ENCODE measurements at regions not wholly inside any gene's neighbourhood (a gene's known extent, or its start where the extent isn't known, plus 50 kb on each side); places are given as distances from the start of the nearest gene placed in this dataset.

GRCh38 chr13:111608556-111608955 is 288.1 kb downstream of the TEX29 start:
- CTCF ChIA-PET, result no interaction called here
- no peak overlapping the region for H3K4me3 Mint-ChIP-seq
- H3K9me3 Mint-ChIP-seq, result no peaks in the 10 kb centered on the region
- POLR2A ChIA-PET, result no interaction called here
- ATAC-seq, result no peak
- no peaks in the 10 kb centered on the region for H3K36me3 Mint-ChIP-seq (ENCODE audit: low read depth)
- no peak for DNase-seq
- H3K27me3 Mint-ChIP-seq, result no peaks in the 10 kb centered on the region
- intact Hi-C loops (cut with micrococcal nuclease), result no loop called here
- no peak overlapping the region for H3K27ac Mint-ChIP-seq
- no peak for TF ChIP-seq CTCF (IDR thresholded peaks at IDR 0.05)
- peaks cover 2% of the 10 kb centered on the region for H3K4me1 Mint-ChIP-seq (ENCODE audit: low read depth)

- ChIA-PET POLR2A (no interaction called here), CTCF (no interaction called here)
- Mint-ChIP-seq H3K4me1 (ENCODE audit: low read depth) (peaks cover 2% of the 10 kb centered on the region), H3K9me3 (no peaks in the 10 kb centered on the region), H3K4me3 (no peak overlapping the region), H3K27ac (no peak overlapping the region), H3K36me3 (ENCODE audit: low read depth) (no peaks in the 10 kb centered on the region), H3K27me3 (no peaks in the 10 kb centered on the region)
- no peak for TF ChIP-seq CTCF (IDR thresholded peaks at IDR 0.05)
- no peak for DNase-seq
- intact Hi-C loops (cut with micrococcal nuclease), result no loop called here
- no peak for ATAC-seq
Measured at GRCh38 chr13:111609631-111610030, 289.2 kb downstream of the TEX29 start.

GRCh38 chr13:111610081-111610480 is 289.6 kb downstream of the TEX29 start:
- no peak overlapping the region for H3K4me3 Mint-ChIP-seq
- no peak for DNase-seq
- no peaks in the 10 kb centered on the region for H3K36me3 Mint-ChIP-seq (ENCODE audit: low read depth)
- intact Hi-C loops (cut with micrococcal nuclease), result no loop called here
- ChIA-PET POLR2A (no interaction called here), CTCF (no interaction called here)
- TF ChIP-seq CTCF (IDR thresholded peaks at IDR 0.05), result no peak
- H3K27ac Mint-ChIP-seq, result no peak overlapping the region
- H3K27me3 Mint-ChIP-seq, result no peaks in the 10 kb centered on the region
- H3K9me3 Mint-ChIP-seq, result no peaks in the 10 kb centered on the region
- no peak for ATAC-seq
- H3K4me1 Mint-ChIP-seq (ENCODE audit: low read depth), result peaks cover 2% of the 10 kb centered on the region

GRCh38 chr13:111610879-111611278 is 290.4 kb downstream of the TEX29 start:
- no peak for ATAC-seq
- CTCF ChIA-PET, result no interaction called here
- no peak overlapping the region for H3K4me3 Mint-ChIP-seq

GRCh38 chr13:111611651-111612050 is 291.2 kb downstream of the TEX29 start:
- ChIA-PET CTCF (no interaction called here), POLR2A (interaction anchor here (0.5 kb wide), 1 partner anchor 255 kb away, joined by 3 read pairs; no protein-coding TSS in a partner anchor)
- no peak for TF ChIP-seq CTCF (IDR thresholded peaks at IDR 0.05)
- peaks cover 2% of the 10 kb centered on the region for H3K4me1 Mint-ChIP-seq (ENCODE audit: low read depth)
- H3K4me3 Mint-ChIP-seq, result no peak overlapping the region
- no peaks in the 10 kb centered on the region for H3K9me3 Mint-ChIP-seq
- intact Hi-C loops (cut with micrococcal nuclease), result no loop called here
- no peak overlapping the region for H3K27ac Mint-ChIP-seq
- H3K27me3 Mint-ChIP-seq, result no peaks in the 10 kb centered on the region
- ATAC-seq (no peak), DNase-seq (no peak)
- no peaks in the 10 kb centered on the region for H3K36me3 Mint-ChIP-seq (ENCODE audit: low read depth)

More at GRCh38 chr13:111610879-111611278, 290.4 kb downstream of the TEX29 start:
- Mint-ChIP-seq H3K9me3 (no peaks in the 10 kb centered on the region), H3K4me1 (ENCODE audit: low read depth) (peaks cover 2% of the 10 kb centered on the region), H3K27me3 (no peaks in the 10 kb centered on the region), H3K27ac (no peak overlapping the region), H3K36me3 (ENCODE audit: low read depth) (no peaks in the 10 kb centered on the region)
- DNase-seq, result no peak
- TF ChIP-seq CTCF (IDR thresholded peaks at IDR 0.05), result no peak
- intact Hi-C loops (cut with micrococcal nuclease), result no loop called here
- POLR2A ChIA-PET, result no interaction called here
